Stimulated activated CD4-positive, alpha-beta T cell treated with anti-CD3 and anti-CD28 coated beads, TNF-alpha, amount 100 ng/mL, for 1 hour (primary cell): ENCODE measurements at regions not wholly inside any gene's neighbourhood (a gene's known extent, or its start where the extent isn't known, plus 50 kb on each side); places are given as distances from the start of the nearest gene placed in this dataset.

Experiments
- DNase-seq, 3 donors: peaks; one replicate each; pipeline ENCODE4 v3.0.0-alpha.2; 2020; ENCODE audit warnings: low read depth in 3 of 3, low spot score in 1 of 3

DNA sequence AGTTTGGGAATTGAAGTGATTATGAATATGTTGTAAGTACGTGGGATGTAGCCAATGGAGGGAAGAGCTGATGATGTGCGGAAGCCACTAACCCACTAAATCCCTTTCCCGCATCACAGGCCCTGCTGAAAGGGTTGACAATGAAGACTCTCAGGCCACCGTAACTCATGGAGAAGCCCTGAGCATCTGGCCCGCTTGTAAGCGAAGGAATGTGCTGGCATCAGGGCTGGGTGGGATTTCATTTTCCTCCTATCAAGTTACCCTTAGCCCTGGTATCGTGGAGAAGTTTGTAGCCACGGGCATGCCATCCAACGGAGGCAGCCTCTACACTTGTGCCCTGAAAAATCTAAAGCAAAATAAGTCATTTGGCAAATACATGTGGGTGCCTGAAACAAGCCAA is 355.0 kb downstream of the CDH26 start:
- no peak for DNase-seq

DNA sequence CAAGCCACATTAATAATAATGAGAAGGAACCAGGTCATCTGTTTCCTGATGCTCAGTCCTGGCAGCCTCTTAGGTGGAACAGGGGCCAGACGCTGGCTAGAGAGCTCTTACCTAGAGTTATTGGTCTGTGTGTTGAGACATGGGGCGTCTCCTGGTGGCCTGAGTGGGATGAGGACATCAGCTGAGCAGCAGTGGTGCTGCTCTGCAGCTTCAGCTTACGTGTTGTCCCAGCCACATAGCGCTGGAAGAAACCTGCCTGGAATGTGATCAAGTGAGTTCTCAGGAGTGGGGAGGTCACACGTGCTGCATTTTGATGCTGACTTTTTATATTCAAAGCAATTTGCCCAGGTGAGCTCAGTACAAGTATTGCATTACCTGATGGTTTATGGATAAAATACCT is 355.4 kb downstream of the CDH26 start:
- DNase-seq = no peak

DNA sequence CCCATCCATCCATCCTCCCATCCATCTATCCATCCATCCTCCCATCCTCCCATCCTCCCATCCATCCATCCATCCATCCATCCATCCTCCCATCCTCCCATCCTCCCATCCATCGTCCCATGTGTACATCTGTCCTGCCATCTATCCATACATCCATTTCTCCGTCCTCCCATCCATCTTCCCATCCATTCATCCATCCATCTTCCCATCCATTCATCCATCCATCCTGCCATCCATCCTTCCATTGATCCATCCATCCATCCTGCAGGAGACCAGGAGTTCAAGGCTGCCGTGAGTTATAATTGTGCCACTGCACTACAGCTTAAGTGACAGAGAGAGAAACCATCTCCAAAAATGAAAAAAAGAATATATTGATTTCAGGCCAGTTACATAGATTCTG is 356.5 kb downstream of the CDH26 start:
- DNase-seq = no peak

DNA sequence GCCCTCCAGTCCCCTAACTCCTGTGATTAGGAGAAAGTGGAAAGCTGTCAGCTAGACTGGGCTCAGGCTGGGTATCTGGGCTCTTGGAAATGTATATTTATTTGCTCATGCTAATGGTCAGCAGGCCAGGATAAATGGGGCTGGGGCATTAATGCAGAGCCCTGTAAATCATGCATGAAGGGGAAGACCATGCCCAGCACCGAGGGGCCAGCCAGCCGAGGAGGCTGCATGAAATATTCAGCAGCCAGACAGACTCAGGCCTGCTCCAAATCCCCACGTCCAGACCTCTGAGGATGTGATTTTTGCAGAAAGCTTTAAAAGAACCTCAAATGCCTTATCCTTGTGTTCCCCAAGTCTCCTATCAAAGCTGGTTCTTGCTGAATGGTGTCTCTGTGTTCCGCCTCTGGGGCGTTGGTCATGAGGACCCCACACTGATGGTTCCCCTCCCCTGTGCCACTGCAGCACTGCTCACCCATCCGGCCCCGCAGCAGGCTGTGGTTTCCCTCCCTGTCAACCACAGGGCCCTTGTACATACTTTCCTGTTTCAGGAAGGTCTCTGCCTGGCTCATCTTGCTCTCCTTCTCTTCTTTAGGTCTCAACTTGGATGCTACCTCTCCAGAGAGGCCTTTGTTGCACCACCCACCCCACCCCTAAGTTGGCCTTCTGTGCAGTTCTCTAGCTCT is 358.4 kb downstream of the CDH26 start:
- no peak for DNase-seq

DNA sequence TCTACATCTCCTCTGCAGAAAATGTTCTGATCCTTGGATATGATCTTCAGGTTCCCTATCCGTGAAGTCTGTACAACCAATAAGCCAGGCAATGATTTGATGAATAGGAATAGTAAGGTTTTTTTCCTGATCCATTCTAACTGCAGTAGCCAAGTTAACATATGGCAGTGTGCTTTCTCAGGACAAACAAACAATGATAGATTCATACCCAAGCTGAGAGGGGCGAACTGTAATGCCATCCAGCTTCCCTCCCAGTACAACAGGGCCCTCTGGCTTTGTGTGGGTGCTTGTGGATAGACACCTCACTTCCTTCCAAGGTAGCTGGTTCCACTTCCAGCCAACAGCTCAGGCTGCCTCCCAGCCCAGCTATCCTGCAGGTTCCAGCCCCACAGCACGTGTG is 359.2 kb downstream of the CDH26 start:
- no peak for DNase-seq

DNA sequence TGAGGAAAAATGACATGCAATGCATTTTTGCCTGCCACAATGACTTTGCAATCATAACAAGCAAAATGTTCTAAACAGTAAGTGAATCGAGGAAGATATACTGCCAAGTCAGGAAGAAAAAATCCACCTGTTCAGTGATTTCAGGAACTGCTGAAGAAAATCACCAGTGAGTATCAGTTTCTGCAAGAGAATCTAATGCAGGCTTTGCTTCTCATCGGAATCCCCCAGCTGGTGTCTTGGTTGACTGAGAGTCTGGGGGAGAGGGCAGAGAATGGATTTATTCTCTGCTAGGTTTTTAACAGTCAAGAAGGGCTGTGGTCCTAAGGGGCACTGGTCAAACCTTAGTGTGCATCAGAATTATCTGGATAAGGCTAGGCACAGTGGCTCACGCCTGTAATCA is 363.4 kb downstream of the CDH26 start:
- DNase-seq = no peak

DNA sequence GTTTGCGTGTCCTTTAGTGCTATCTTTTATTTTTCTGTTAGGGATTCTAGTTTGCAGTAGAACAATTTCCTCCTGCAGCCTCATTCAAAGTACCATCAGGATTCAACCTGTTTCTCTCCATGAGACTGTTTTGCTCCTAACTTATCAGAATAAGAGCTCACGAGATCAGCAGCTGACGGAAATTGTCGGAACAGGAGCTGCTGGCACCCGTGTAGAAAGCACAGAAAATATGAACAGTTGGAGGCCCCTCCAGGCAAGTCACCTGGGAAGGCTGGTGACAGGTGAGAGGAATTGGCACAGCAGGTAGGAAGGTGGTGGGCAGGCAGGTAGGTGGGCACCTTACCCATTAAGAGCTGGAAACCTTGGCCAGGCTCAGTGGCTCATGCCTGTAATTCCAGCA is 368.6 kb downstream of the CDH26 start:
- DNase-seq = no peak

DNA sequence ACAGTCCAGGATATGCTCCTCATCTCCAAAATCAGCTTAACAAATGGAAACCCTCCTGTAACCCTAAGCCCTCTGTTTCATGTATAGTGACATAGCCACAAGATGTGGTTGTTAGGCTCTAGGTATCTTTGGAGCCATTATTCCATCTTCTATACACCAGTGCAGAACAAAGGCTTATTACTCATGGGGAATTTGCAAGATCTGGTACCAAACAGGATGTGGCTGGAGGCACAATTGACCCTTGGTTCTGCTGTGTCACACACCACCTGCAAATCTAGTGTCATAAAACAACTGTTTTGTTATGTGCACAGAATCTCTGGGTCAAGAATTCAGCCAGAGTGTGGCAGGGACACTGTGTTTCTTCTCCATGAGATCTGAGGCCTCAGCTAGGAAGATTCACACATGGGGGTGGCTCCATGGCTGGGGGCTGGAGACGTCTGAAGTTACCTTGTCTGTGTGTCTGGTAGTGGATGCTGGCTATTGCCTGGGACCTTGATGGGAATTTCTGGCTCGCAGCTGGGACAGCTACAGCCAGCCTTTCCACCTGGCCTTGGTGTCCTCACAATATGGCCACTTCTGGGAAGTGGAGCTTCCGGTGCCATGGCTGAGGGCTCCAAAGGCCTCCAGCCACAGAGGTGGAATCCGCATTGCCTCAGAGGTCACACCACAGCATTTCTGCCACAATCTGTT is 369.9 kb downstream of the CDH26 start:
- DNase-seq = no peak

DNA sequence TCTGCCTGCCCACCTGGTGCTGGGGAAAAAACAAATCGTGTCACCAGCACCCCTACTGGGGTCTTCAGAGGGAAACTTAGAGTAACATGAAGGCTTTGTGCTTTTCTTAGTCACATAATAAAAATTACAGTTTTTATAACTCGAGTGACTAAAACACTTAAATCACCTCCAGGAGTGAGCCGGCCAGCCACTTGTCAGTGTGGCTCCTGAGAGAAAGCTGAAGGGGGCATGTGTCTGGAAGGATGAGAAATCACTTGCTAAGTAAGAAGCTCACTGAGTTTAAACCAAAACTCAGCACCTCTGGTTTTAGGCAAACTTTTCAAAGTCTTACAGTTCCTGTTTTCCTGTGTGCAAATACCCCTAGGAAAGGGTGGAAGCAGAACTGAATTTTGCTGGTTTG is 372.2 kb downstream of the CDH26 start:
- DNase-seq = no peak

DNA sequence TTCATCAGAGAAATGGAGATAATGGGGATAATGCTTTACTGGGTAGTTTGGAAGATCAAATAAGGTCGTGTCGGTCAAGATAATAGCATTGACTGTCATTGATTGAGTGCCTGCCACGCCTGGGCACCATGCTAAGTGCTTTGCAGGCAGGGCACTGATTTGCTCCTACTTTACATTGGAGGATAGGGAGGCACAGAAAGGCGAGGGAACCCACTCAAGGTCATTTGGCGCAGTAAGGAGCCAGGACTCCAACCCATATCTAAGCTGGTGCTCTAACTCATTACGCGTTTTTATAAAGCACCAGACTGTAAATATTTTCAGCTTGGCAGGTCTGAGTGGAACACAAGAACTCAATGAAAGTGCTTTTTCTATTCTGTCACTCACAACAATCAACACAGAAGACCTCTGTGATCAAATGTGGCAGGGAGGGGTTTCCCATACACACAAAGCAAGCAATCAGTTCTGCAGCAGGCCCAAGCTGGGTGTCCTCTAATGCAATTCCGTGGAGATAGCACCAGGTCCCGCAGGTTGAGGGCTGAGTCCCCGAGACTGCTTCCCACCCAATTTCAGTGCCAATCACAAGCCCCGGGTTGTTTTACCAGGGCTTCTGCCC is 373.6 kb downstream of the CDH26 start:
- no peak for DNase-seq

DNA sequence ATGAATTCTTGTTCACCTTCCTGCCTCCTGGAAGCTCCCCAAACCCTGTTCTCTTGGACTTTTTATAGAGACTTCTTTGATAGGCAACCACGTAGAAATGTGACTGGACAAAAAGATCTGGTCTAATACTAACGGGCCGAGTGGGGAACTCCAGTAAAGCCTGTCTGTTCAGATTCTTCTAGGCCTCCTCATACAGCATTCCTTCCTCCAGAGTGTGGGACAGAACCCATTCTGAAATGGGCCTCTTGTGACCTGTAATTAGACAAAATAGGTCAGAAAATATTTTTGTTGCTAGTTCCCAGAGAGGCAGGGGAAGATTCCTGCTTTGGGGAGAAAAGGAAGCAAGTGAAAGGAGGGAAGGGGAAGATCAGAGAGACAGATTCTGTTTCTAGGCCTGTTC is 374.3 kb downstream of the CDH26 start:
- no peak for DNase-seq

DNA sequence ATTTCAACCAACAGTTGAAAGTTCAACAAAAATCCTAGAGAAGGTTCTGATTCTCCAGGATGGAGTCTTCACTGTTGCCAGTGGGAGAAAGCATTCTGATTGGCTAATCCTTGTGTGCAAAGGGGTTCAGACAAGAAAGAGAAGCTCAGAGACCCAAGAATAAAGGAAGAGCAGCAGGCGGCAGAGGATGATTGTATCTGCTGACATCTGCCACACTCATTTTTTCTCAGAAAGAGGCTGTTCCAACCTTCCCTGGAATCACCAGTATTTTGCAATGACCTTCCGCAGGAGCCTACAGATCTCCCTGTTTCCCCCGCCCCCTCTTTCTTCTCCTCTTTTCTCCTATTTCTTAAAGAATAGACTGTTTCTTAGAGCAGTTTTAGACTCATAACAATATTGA is 376.7 kb downstream of the CDH26 start:
- DNase-seq = no peak

DNA sequence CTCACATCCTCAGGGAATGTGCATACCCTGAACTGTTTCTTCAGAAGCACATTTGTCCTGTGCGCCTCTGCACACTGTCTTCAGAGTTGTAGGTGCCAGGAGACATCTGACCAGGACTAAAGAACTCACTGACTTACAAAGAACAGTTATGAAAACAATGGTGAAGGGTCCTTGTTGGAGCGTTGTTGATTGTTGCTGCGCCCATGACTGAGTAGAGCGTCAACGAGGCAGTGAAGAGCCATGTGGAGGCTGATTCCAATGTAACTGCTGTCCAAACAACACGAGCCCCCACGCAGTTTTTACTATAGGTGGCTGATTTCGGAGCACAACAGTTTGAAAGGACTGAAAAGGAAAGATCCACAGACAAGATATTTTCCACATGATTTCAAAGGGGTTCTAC is 380.3 kb downstream of the CDH26 start:
- no peak for DNase-seq

DNA sequence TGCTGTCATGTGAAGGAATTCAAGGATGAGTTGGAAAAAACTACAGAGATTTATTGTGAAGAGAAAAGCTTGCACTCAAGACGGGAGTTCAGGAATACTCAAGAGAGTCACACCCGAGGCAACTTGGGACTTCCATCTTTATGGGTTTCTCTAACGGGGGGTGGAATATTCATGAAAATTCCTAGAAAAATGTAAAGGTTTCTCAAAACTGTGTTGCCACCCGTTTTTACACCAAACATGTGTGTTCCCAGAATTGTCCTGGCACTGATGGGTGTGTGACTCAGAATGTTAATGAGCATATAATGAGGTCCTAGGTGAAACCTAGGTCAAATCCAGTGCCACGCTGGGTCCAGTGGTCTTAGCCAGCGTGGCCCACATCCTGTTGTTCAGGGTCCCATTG is 381.5 kb downstream of the CDH26 start:
- DNase-seq = no peak

DNA sequence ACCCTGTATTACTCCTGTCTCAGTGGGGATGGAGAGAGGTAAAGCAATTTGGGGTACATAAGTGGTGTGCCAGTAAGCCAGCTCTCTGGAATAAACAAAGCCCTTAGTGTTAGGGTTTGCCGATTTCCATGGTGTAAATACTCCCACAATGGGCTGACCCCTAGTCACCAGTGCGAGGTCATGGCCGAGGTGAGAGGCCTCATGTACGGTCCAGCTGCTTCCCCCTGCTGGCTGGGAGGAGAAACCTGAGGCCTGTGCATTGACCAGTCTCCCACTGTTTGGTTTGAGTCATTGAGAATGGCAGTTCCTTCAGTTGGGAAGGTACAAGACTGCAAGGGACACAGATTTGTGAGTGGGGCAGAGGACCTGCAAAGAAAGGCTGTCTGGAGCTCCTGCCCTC is 382.0 kb downstream of the CDH26 start:
- DNase-seq = no peak

DNA sequence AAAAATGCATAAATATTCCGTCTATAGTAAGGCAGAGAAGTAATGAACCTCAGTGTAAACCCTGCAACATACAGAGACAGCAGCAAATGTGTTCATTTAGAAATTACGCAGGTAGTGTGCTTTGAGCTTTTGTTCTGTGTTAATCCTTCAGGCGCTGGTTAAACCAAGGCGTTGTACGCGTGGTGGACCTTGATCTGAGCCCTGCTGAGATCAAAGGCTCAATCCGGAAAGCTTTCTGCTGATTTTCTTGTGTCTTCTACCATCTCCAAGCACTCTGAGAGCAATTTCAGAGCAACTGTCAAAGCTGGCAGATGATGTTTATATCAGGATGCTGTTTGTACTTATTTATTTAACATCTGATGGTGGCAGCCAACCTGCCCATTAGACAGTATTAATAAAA is 382.8 kb downstream of the CDH26 start:
- no peak for DNase-seq

DNA sequence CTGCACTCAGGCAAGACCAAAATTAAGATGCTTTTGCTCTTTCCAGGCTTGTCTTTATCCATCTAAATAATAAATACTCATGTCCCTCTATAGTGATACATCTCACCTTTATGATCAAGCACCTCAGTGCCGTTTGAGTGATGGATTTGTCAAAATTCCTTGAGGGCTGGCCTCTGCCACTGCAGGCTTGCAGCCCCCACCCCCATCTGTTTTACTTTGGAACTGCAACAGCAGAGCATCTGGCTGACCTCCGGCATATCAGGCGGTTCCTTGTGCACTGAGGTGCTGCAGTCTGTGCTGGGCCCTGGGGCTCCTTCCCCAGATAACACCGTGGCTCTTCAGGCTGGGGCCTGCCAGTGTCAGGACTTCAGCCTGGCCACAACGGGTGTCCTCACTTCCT is 386.9 kb downstream of the CDH26 start:
- DNase-seq = no peak

DNA sequence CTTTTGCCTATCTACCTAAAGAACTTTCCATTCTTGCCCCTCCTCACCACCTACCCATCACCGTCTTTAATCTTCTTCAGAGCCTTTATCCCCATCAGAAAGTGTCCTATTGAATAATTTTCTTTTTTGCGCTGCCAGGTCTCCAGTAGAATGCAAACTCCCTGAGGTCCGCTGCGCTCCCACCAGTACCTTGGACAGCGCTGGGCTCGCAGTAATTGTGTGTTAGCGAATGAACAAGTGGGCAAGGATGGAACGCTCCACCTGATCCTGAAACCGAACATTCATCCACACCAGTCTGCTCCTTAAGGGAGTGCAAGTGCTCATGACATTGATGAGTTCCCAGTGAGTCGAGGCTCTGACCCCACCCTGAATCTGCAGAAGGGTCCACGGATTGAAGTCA is 391.2 kb downstream of the CDH26 start:
- no peak for DNase-seq

DNA sequence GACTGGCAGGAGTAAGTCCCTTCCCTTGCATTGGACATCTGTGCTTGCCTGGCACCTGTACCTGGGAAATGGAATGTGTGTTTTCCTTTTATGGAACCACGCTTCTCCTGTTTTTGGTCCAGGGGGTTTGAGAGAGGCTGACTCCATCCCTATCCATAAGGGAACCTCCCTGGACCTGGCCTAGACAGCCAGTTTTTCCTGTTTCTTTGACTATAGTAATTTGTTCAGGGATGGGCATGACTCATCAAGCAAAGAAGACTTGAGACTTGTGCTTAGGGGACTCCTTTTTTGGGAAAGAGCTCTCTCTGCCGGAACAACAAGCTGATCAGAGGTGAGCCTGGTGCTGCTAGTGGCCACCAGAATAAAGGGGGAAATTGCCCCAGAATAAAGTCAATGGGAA is 393.8 kb downstream of the CDH26 start:
- DNase-seq = no peak

DNA sequence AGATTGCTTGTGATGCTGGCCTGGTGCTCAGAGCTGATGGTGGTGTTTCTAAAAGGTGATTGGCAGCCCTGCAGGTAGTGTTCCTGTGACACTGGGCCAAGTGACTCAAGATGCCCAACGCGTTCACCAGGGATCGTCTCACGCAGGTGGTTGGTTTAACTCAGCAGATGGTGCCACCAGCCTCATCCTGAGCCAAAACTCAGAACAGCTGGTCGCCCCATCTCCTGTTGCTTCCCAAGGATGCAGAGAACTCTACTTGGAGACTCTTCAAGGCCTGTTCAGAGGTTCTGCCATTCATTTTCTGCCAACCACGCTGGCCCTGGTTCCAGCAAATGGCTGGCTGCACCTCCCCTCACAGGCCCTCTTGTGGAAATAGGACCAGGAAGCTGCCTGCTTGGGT is 394.4 kb downstream of the CDH26 start:
- no peak for DNase-seq

DNA sequence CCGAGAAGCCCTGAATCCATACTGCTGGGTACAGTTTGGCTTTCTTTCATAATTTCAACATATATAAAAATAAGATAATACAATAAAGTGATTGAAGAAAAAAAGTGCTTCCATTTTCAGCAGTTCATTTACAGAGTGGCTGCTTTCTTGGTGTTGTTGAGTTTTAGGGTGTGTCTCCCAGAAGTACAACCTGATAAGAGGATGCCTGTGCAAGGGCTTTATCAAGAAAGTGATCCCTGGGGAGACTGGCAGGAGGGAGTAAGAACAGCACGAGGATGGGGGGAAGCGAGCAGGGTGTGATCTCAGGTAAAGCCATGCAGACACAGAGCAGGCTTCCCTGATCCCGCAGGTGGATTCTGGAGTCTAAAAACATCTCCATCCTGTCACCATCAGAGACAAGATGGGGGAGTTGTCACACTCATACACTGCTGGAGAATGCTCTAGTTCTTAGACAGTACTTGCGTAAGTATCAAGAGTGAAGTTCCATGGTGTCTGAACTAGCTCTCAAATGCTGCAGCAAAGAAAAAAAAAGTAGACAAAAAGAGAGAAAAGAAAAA is 395.9 kb downstream of the CDH26 start:
- DNase-seq = no peak

DNA sequence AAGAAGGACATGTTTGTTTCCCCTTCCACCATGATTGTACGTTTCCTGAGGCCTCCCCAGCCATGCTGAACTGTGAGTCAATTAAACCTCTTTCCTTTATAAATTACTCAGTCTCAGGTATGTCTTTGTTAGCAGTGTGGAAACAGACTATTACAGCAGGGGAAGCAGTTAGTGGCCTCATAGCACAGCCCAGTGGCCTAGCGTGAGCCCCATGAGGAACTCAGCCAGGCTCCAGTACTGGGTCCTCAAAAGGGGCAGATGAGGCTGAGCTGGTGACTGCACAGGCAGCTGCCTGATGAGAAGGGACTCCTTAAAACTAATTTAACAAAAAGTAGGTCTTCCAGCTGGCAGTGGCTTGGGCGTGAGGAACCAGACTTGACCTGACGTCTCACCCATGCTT is 399.9 kb downstream of the CDH26 start:
- no peak for DNase-seq

DNA sequence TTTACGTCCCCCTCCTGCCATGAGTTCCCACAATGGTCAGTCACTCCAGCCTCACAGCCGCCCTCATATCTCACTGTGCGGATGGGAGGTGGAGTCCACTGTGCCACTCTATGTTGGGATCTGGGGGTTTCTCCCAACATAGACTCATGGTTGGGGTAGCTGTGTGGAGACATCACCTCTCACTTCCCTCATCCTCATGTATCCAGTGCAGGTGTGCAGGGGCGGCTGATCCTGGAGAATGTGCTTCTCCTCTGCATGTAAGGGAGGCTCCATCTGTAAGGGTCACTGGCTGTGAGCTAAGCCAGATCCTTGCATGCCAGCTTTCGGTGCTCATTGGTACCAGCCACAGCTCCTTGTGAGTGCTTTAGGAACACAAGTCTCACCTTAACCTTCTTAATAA is 400.8 kb downstream of the CDH26 start:
- DNase-seq = no peak
